ENCODE measurements at regions not wholly inside any gene's neighbourhood (a gene's known extent, or its start where the extent isn't known, plus 50 kb on each side); places are given as distances from the start of the nearest gene placed in this dataset.

- no peak for TF ChIP-seq BACH1 (IDR thresholded peaks at IDR 0.05; ENCODE audit: low read length)
- no peak for TF ChIP-seq CHD7 (IDR thresholded peaks at IDR 0.05; ENCODE audit: insufficient replicate concordance, low read length)
- TF ChIP-seq TAF7 (optimal IDR thresholded peaks at IDR 0.05; ENCODE audit: borderline replicate concordance, low read depth, low read length): no peak
Measured at GRCh38 chr1:113281550-113281949, 108.8 kb upstream of the MAGI3 start (continued).

All from H1 (cell line).